HCT116 (cell line): ENCODE measurements at regions not wholly inside any gene's neighbourhood (a gene's known extent, or its start where the extent isn't known, plus 50 kb on each side); places are given as distances from the start of the nearest gene placed in this dataset.

Experiments
- ATAC-seq: fragments of 200-7000 bp; cut with Tn5 transposase; 2 replicates; pipeline ENCODE4 v1.9.1; 2020; ENCODE audit warnings: mild to moderate bottlenecking, moderate library complexity
- BruUV-seq: library from RNA; stranded (reverse); fragments of 400-500 nt; replicated peaks from 2 replicates; lab custom pipeline; 2021; lab: Mats Ljungman, UMichigan
- CTCF ChIA-PET: fragments of 300-600 bp; sonication (Branson Sonifier 250); formaldehyde crosslinking; loops from one replicate; lab custom pipeline; 2021; ENCODE audit warnings: antibody characterized with exemption; lab: Charles Lee
- POLR2A ChIA-PET: fragments of 300-600, 350-600 bp; sonication (Branson Sonifier 250); formaldehyde crosslinking; loops from one replicate; lab custom pipeline; 2021; ENCODE audit warnings: antibody characterized with exemption; lab: Charles Lee
- RAD21 ChIA-PET, 2 experiments: fragments of 300-600 bp; sonication (Branson Sonifier 250); formaldehyde crosslinking; loops; one replicate each; lab custom pipeline; 2023; ENCODE audit warnings: low total read pairs in 2 of 2; ENCODE audit not compliant: uncharacterized antibody in 2 of 2, unreplicated experiment in 2 of 2, low non-redundant PET in 1 of 2; lab: Charles Lee
- DNase-seq: peaks from one replicate; pipeline ENCODE4 v3.0.0-alpha.2; 2010; ENCODE audit warnings: low read depth, low spot score
- H2AFZ ChIP-seq: fragments of 200-600 bp; shearing (Covaris generic), sonication (generic); 2 replicates; pipeline ENCODE4 v1.6.1; 2017; ENCODE audit warnings: low read depth, mixed run types, mixed read lengths, antibody characterized with exemption, low read length; ENCODE audit not compliant: poor library complexity, severe bottlenecking
- H3K27ac ChIP-seq: 2 replicates; pipeline ENCODE4 v1.5.1; 2012; ENCODE audit warnings: low read depth, low read length
- H3K27me3 ChIP-seq: fragments of 200-600 bp; sonication (generic); 2 replicates; pipeline ENCODE4 v1.6.1; 2016; ENCODE audit warnings: mixed run types, low read length, mixed read lengths; ENCODE audit not compliant: insufficient read depth
- H3K36me3 ChIP-seq, 2 experiments: fragments of 200-500 bp in 1 of 2; fragments of 200-600 bp in 1 of 2; sonication (Bioruptor generic) in 1 of 2; sonication (generic) in 1 of 2; 2 replicates each; pipeline versions ENCODE4 v1.5.1 to v1.6.1; 2014 to 2016; ENCODE audit warnings: low read length in 2 of 2, inconsistent platforms in 1 of 2, mixed read lengths in 1 of 2, mixed run types in 1 of 2; ENCODE audit not compliant: insufficient read depth in 2 of 2, control insufficient read depth in 1 of 2
- H3K4me1 ChIP-seq, 2 experiments: fragments of 200-600 bp in 1 of 2; sonication (generic) in 1 of 2; 2 replicates each; pipeline versions ENCODE4 v1.5.1 to v1.6.1; 2012 to 2017; ENCODE audit warnings: low read length in 2 of 2, inconsistent platforms in 1 of 2, mild to moderate bottlenecking in 1 of 2, mixed read lengths in 1 of 2, mixed run types in 1 of 2, moderate library complexity in 1 of 2; ENCODE audit not compliant: insufficient read depth in 2 of 2, control insufficient read depth in 1 of 2
- H3K4me2 ChIP-seq: fragments of 200-600 bp; sonication (generic); 2 replicates; pipeline ENCODE4 v1.6.1; 2017; ENCODE audit warnings: mixed run types, low read length, mixed read lengths
- H3K4me3 ChIP-seq, 2 experiments: fragments of 200-600 bp in 1 of 2; sonication (generic) in 1 of 2; replicated peaks in 1 of 2; 2 replicates each; pipeline ENCODE4 v1.5.1; 2011 to 2016; ENCODE audit warnings: low read length in 2 of 2, control low read depth in 1 of 2, low read depth in 1 of 2, mild to moderate bottlenecking in 1 of 2, mixed read lengths in 1 of 2, mixed run types in 1 of 2
- H3K79me2 ChIP-seq: fragments of 200-600 bp; sonication (generic); 2 replicates; pipeline ENCODE4 v1.6.1; 2017; ENCODE audit warnings: mild to moderate bottlenecking, mixed run types, low read length, moderate library complexity, mixed read lengths; ENCODE audit not compliant: insufficient read depth
- H3K9ac ChIP-seq: fragments of 200-600 bp; sonication (generic); 2 replicates; pipeline ENCODE4 v1.6.1; 2016; ENCODE audit warnings: low read length, mixed read lengths
- H3K9me2 ChIP-seq: fragments of 200-600 bp; sonication (generic), shearing (Covaris generic); 2 replicates; pipeline ENCODE4 v1.6.1; 2017; ENCODE audit warnings: mixed run types, mild to moderate bottlenecking, moderate library complexity; ENCODE audit not compliant: insufficient read depth
- H3K9me3 ChIP-seq, 2 experiments: fragments of 200-500 bp in 1 of 2; fragments of 200-600 bp in 1 of 2; sonication (Bioruptor generic) in 1 of 2; sonication (generic) in 1 of 2; 2 replicates each; pipeline ENCODE4 v1.6.1; 2014 to 2017; ENCODE audit warnings: low read length in 2 of 2, mixed read lengths in 2 of 2, inconsistent platforms in 1 of 2, low read depth in 1 of 2, mild to moderate bottlenecking in 1 of 2, mixed run types in 1 of 2, moderate library complexity in 1 of 2; ENCODE audit not compliant: control insufficient read depth in 1 of 2, insufficient read depth in 1 of 2
- H4K20me1 ChIP-seq: fragments of 200-600 bp; sonication (generic), shearing (Covaris generic); 2 replicates; pipeline ENCODE4 v1.6.1; 2017; ENCODE audit warnings: mixed run types, mild to moderate bottlenecking, moderate library complexity; ENCODE audit not compliant: insufficient read depth
- EZH2phosphoT487 ChIP-seq: fragments of 200-600 bp; IDR thresholded peaks from 2 replicates; pipeline ENCODE4 v1.6.1; 2018; ENCODE audit warnings: antibody characterized with exemption, borderline replicate concordance
- POLR2A ChIP-seq: IDR thresholded peaks from 2 replicates; pipeline ENCODE4 v1.7.0; 2011; ENCODE audit warnings: borderline replicate concordance; ENCODE audit not compliant: insufficient read depth, insufficient read length; ENCODE audit errors: extremely low read depth
- RAD21 ChIP-seq: IDR thresholded peaks from 2 replicates; pipeline ENCODE4 v1.6.1; 2012; ENCODE audit warnings: low read depth, mild to moderate bottlenecking
- SRF ChIP-seq: IDR thresholded peaks from 2 replicates; pipeline ENCODE4 v1.6.1; 2012; ENCODE audit warnings: low read depth
- intact Hi-C: fragments of 100-400 bp; cut with micrococcal nuclease; formaldehyde crosslinking; loops from 2 replicates; pipeline ENCODE4 v1.10.0; 2022
- TF ChIP-seq, protein P1 (sequence below), 3 experiments: fragments of 200-600 bp in 1 of 3; sonication (generic) in 1 of 3; IDR thresholded peaks in 2 of 3; conservative IDR thresholded peaks in 1 of 3; 2 replicates each; pipeline ENCODE4 v1.5.1; 2012 to 2017; ENCODE audit warnings: low read depth in 2 of 3, low read length in 2 of 3, antibody characterized with exemption in 1 of 3, borderline replicate concordance in 1 of 3, control low read depth in 1 of 3, mild to moderate bottlenecking in 1 of 3, mixed read lengths in 1 of 3, mixed run types in 1 of 3, moderate library complexity in 1 of 3; ENCODE audit not compliant: insufficient read depth in 1 of 3
- TF ChIP-seq, protein P2 (sequence below): IDR thresholded peaks from 2 replicates; pipeline ENCODE4 v1.6.1; 2012; ENCODE audit warnings: low read depth

DNA sequence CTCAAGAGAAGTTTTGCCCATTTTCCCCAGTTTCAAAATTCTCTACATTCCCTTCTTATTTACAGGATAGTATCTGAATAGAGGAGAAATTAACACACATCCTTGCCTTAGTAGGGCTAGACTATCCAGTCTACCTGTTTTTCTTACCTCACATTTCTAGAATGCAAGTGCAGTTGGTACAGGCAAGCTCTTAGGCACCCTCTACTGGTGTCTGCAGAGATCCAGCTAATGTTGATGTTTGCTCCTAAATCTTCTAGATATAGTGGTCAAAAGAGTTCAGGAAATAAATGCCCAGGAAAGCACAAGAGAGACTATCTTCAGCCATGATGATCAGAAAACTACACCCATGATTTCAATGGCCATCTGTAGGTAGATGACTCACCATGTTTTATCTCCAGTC is 205.3 kb downstream of the HTR7 start:
- no TSS peak for BruUV-seq
- ATAC-seq, result peak; percentile 84

More for the DNA sequence above, 205.3 kb downstream of the HTR7 start:
- Histone ChIP-seq H3K27me3 (no peaks in the 10 kb centered on the region), H3K9me3 (0 out of 4 replicates have a peak, but pooled peaks cover 0 to 4% of the 10 kb centered on the region in 2 experiments), H3K9ac (no peak overlapping the region)
- DNase-seq, result peak; percentile 34
- intact Hi-C loops, result loop anchor here (2.0 to 5.0 kb wide), 2 partner anchors 505 to 860 kb away; no protein-coding TSS in a partner anchor
- TF ChIP-seq EZH2phosphoT487 (no peak), POLR2A (no peak), SRF (no peak), RAD21 (peak; percentile 78)
- TF ChIP-seq, protein P1, sequence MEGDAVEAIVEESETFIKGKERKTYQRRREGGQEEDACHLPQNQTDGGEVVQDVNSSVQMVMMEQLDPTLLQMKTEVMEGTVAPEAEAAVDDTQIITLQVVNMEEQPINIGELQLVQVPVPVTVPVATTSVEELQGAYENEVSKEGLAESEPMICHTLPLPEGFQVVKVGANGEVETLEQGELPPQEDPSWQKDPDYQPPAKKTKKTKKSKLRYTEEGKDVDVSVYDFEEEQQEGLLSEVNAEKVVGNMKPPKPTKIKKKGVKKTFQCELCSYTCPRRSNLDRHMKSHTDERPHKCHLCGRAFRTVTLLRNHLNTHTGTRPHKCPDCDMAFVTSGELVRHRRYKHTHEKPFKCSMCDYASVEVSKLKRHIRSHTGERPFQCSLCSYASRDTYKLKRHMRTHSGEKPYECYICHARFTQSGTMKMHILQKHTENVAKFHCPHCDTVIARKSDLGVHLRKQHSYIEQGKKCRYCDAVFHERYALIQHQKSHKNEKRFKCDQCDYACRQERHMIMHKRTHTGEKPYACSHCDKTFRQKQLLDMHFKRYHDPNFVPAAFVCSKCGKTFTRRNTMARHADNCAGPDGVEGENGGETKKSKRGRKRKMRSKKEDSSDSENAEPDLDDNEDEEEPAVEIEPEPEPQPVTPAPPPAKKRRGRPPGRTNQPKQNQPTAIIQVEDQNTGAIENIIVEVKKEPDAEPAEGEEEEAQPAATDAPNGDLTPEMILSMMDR (IDR thresholded peaks at IDR 0.05 in 2 of 3, conservative IDR thresholded peaks at IDR 0.05 in 1 of 3; ENCODE audit: borderline replicate concordance in 1 of 3, insufficient read depth in 1 of 3, low read depth in 2 of 3, low read length in 2 of 3), result peak; percentile 37 to 66 (median 59); a peak in 5 of 6 replicates
- TF ChIP-seq, protein P2, sequence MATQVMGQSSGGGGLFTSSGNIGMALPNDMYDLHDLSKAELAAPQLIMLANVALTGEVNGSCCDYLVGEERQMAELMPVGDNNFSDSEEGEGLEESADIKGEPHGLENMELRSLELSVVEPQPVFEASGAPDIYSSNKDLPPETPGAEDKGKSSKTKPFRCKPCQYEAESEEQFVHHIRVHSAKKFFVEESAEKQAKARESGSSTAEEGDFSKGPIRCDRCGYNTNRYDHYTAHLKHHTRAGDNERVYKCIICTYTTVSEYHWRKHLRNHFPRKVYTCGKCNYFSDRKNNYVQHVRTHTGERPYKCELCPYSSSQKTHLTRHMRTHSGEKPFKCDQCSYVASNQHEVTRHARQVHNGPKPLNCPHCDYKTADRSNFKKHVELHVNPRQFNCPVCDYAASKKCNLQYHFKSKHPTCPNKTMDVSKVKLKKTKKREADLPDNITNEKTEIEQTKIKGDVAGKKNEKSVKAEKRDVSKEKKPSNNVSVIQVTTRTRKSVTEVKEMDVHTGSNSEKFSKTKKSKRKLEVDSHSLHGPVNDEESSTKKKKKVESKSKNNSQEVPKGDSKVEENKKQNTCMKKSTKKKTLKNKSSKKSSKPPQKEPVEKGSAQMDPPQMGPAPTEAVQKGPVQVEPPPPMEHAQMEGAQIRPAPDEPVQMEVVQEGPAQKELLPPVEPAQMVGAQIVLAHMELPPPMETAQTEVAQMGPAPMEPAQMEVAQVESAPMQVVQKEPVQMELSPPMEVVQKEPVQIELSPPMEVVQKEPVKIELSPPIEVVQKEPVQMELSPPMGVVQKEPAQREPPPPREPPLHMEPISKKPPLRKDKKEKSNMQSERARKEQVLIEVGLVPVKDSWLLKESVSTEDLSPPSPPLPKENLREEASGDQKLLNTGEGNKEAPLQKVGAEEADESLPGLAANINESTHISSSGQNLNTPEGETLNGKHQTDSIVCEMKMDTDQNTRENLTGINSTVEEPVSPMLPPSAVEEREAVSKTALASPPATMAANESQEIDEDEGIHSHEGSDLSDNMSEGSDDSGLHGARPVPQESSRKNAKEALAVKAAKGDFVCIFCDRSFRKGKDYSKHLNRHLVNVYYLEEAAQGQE, result no peak
- TF ChIP-seq, all 23 proteins: peak for 2
- Histone ChIP-seq H2AFZ (no peak overlapping the region), H3K4me3 (no peak overlapping the region), H3K36me3 (no peaks in the 10 kb centered on the region), H3K9me2 (no peaks in the 10 kb centered on the region), H3K4me1 (0 out of 4 replicates have a peak, but pooled peaks cover 0 to 5% of the 10 kb centered on the region in 2 experiments), H4K20me1 (no peaks in the 10 kb centered on the region), H3K79me2 (no peaks in the 10 kb centered on the region), H3K27ac (no peak overlapping the region; the same call in 1 of the 2 replicates), H3K4me2 (no peak overlapping the region)
- POLR2A ChIA-PET, result no interaction called here
- CTCF ChIA-PET, result interaction anchor here (0.7 to 1.3 kb wide), 6 partner anchors 10 to 504 kb away, joined by 3 to 8 read pairs (median 4); no protein-coding TSS in a partner anchor
- RAD21 ChIA-PET, result interaction anchor here (0.7 to 1.0 kb wide), 5 partner anchors 364 to 859 kb away, joined by 3 to 5 read pairs (median 3); no protein-coding TSS in a partner anchor
